Hematopoietic multipotent progenitor cell (in vitro differentiated cells): ENCODE measurements at regions not wholly inside any gene's neighbourhood (a gene's known extent, or its start where the extent isn't known, plus 50 kb on each side); places are given as distances from the start of the nearest gene placed in this dataset.

Experiments used
- DNase-seq, 3 donors: peaks; one replicate each; pipeline ENCODE4 v3.0.0-alpha.2; 2011 to 2015; ENCODE audit warnings: low read depth in 2 of 3, low spot score in 2 of 3

DNA sequence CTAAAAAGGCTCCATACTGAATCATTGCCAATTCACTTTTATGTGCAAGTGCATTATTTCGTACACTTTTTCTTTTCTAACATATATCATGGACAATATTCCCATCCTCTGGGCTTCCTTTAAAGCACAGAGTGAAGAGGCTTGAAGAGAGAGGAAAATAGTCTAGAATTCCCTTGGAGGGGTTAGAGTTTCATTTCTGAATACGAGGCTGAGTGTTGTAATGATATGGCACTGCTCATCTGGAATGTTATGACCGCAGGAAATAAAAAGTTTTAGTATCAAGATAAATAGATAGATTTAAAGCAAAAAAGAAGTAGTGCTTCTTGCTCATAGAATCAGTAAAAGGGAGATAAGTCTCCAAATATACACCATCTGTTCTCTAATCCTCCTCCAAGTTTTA, 412.3 kb upstream of the SLITRK1 start:
- no peak for DNase-seq

DNA sequence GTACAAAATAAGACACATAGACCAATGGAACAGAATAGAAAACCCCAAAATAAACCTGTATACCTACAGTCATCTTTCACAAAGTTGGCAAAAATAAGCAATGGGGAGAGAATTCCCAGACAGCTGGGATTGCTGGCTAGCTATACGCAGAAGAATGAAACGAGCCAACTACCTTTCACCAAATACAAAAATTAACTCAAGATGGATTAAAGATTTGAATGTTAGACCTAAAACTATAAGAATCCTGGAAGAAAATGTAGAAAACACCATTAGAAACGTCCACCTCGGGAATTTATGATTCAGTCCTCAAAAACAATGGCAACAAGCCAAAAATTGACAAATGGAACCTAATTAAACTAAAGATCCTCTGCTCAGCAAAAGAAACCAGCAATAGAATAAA, 408.1 kb upstream of the SLITRK1 start:
- DNase-seq: no peak

DNA sequence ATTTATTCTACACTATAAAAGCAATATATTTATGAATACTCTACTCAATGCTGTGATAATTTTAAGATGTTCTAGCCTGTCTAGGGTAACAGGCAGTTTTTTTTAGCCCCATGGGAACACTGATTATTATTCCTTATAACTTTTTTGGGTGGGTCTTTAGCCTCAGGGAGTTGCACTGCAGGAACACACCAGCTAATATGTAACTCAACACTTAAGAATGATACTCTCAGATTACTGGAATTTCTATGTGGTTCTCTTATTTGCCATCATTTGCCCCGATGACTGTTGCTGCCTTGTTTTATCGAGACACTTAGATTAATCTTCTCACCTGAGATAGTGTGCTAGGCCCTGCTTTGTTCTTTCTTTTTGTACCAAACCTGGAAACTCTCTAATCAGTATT, 396.9 kb upstream of the SLITRK1 start:
- DNase-seq: no peak

DNA sequence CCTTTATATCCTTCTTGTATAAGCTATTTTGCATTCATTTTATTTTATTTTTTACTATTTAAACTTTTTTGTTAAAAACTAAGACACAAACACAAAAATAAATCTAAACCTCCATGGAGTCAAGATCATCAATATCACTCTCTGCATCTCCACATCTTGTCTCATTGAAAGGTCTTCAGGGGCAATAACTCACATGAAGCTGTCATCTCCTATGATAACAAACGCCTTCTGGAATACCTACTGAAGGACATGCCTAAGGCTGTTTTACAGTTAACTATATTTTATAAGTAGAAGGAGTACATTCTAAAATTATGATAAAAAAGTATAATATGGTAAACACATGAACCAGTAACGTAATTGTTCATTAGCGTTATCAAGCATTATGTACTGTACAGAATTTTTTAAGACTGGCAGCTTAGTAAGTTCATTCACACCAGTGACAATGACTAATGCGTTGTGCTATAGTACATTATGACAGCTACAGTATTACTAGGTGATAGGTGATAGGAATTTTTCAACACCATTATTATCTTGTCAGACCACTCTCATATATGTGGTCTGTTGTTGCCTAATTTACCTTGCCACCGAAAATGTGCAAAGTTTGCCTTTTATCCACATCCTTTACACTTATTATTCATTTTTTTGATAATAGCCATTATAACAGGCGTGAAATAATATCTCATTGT, 390.7 kb upstream of the SLITRK1 start:
- no peak for DNase-seq

DNA sequence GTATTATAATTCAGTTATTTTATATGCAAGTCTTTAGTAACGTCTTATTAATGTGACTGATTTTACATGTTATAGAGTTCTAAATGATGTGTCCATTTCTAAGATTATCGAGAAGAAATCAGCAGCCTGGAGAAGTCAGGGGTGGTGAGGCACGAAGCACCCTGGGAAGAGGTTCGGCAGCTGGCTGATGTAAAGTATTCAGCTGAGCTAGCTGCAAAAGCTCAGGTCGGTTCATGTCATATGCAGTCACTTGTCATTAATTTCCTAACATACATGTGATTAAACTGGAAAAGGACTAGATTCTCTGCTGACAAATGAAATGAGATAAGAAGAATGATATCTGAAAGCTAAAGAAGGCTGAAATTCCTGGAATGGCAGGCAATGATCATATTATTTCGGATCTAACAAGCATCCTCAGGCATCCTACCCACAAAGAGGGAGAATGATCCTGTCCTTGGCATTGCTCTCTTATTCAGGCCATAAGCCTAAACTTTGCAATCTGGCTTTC, 383.0 kb upstream of the SLITRK1 start:
- DNase-seq: no peak

DNA sequence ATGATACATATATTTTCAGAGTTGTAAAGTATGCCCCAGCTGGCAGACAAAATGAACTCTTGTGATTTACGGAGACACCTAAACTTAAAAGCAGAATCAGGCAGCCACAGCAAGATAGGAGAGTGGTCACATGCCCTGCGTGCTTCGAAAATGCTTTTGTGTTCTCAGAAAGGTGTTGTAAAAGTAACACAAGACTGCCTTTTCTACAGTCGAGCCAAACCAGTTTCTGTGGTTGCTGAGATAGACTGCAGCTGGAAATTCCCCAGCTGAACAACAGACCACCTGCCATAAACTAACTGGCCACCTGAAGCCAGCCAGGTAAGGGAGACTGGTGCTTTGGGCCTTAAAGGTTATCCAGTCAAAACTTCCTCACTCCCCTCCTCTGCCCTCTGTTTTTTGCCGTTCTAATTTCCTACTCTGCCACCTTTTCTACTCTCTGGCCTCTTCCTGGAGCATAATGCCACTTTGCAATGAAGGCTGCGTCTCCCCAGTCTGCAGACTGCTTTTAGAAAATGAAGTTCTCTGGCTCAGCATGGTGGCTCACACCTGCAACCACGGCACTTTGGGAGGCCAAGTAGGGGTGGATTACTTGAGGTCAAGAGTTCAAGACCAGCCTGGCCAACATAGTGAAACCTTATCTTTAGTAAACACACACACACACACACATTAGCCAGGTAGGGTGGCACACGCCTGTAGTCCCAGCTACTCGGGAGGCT, 381.2 kb upstream of the SLITRK1 start:
- no peak for DNase-seq

DNA sequence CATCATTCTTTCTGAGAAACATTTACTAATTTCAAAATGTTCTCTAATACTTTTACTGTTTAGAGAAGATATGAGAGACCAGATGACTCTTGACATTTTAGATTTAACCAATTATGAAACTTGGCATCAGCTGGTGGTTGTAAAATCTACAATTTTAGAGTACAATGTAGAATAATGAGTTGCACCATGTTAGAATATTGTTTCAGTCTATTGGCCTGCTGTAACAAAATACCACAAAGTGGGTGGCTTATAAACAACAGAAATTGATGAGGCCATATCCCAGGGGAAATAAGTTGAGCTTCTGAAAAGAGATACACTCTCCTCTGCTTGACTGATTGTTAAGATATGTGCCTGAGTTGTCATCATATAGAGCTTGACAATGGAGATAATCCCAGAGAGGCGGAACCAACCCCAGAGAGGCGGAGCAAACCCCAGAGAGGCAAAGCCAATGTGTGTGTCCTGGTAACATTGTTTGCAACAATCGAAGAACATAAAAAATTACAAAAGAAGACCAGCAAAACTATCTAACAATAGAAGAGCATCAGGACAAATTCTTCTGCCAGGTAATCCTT, 373.0 kb upstream of the SLITRK1 start:
- DNase-seq: no peak

DNA sequence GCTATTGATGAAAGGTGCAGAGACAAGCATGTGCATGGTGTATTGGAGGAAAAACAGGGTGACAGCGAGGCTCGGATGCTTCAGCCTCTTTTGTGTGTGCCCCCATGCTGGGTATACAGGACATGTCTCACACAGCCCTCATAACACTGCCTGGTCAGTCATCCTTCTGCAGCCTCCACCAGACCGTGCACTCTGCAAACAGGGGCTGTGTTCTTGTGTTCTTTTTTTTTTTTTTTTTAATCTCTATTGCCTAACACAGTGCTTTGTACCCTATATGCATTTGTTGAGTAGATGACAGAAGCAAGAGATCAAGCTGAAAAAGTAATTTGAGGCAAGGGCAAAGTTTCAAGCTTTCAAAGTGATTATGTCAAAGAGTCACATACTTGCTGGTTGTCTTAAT, 367.2 kb upstream of the SLITRK1 start:
- DNase-seq: no peak

DNA sequence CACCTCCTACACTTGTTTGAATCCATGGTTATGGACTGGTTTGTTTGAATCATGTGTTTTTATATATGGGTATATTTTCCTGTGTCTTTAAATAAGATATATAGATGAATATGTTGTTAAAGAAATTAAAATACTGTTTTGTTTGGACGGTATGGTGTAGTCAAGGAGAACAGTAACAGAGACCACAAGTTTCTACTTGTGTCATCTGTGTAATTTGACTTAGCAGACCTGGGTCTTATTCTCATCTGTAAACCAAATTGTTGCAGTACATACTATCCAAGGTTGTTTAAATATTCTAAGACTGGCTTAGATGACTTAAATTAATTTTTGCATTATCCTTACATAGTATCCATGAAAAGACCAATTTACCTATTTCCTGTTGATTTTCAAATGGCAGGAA, 361.1 kb upstream of the SLITRK1 start:
- no peak for DNase-seq

DNA sequence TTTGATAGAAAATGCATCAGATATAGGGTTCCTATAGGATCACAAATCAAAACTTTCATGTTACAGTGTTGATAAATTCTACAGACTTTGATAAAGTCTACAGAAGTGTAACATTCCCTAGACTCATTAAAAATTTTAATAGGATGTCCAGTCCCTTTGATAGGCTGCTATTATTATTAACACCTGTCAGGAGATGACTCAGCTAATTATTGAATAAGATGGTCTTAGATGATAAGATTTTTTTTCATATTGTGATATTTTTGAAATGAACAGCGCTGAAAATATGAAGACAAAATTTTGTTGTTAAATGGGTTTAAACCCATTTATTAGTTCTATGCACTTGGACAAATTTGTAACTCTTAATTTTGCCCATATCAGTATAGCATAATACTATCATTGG, 356.8 kb upstream of the SLITRK1 start:
- DNase-seq: no peak

DNA sequence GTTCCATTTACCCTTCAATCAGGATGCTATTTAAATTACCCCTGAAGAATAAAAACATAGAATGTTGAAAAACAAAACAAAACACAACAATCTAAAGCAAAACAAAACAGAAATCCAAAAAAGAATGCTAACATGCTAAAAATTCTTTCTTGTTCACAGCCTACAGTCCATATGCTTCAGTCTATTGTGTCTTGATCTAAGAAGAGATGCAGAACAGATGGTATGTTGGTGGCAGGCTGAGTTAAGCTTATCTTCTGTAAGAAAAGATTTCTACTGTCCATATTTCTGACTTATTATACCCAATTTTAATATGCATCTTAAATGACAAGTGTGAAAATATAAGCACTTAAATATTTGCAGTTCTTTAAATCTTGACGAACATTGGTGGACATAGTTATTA, 356.1 kb upstream of the SLITRK1 start:
- no peak for DNase-seq

DNA sequence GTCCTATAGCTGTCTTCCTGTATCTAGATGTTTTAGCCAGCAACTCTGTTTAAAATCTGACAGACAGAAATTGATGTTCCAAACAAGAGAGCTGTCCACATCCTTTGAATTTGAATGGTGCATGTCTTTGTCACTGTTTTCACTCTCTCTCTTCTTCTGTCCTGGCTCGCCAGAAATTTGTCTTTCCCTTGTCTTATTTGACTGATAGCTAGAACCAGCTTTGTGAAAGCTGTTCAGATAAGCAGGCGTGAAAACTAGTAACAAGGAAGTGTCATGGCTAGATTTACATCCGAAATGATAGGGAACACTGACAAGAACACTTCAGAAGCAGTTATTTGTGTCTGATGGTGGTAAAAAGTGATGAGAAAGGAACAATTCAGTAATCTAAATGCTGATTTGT, 354.9 kb upstream of the SLITRK1 start:
- DNase-seq: peak in 1 of 3 donors; percentile 37

DNA sequence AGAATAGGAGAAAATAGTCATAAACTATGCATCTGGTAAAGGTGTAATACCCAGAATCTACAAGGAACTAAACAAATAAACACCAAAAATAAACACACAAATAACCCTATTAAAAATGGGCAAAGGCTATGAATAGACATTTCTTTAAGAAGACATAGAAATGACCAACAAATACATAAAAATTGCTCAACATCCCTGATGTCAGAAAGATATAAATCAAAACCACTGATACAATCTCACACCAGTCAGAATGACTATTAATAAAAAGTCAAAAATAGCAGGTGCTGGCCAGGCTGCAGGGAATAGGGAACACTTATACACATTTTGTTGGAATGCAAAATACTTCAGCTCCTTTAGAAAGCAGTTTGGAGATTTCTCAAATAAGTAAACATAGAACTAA, 352.1 kb upstream of the SLITRK1 start:
- DNase-seq: peak in 1 of 3 donors; percentile 1

DNA sequence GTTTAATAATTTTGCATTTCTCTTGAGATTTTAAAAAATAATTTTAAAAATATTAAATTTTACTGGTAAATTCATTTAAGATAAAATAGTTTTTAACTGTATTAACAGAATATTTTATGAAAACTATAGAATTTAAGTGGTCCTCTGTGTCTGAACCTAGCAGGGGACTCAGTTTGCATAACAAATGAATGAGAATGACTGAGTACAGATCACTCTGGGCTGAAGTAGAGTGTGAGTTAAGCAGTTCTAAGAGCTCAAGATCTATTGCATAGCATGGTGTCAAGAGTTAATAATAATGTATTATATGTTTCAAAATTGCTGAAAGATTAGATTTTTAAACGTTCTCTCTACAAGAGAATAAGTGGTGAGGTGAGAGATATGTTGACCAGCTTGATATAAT, 348.3 kb upstream of the SLITRK1 start:
- no peak for DNase-seq

DNA sequence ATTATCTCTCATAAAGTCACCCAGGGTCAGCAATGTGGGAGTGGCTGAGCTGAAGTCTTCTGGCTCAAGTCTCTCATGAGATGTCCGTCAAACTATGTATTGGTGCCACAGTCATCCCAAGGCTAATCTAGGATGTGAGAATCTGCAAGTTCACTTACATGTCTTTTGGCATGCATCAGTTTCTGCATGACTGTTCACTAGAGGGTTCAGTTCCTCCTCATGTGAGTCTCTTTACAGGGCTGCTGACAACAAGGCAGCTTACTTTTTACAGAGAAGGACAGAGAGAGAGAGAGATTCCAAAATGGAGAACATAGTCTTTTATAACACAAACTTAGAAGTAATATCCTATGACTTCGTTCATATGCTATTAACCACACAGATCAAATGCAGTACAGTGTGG, 328.8 kb upstream of the SLITRK1 start:
- no peak for DNase-seq

DNA sequence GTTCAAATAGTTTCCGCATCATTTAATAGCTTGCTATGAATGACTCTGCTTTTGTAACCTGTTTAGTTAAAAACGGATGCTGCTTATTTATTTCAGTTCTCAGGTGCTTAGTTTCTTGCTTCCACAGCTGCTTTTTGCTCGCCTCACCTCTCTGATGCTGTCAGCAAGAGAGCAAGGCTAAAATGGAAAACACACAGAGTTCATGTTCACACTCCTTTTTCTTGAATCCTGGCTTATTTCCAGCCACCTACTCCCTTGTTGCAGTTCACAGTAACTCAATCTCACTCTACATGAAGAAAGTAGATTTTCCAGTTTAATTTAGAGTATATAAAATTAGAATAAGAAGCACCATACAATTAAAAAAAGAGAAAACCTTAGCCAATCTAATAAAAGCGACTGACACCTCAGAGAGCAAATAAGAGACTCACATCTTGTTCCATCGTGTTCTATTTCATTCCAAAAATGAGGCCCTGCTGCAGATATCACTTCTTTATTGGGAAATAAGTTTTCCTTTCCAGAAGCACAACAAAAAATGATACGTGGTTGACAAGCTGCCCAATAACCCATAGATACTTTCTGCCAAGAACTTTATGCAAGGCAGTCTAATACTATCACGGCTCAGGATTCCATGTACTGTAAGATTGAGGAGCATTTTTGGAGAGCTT, 326.1 kb upstream of the SLITRK1 start:
- DNase-seq: no peak

DNA sequence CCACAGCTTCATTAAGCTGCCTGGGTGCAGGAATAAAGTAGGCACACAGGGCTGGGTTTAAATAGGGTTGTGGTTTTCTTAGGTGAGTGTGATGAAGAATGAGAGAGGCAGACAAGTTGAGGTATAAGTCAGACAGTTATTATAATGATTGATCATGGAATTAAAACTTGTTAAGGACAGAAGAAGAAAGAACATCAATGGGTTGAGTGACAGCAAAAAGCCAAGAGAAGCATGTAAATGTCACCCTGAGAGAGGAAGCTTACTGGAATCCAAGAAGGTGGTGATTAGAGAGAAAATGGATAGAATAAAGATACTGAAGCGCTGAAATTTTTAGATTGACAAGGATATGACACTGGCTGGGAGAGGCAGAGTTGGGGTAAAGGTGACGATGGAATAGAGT, 325.2 kb upstream of the SLITRK1 start:
- DNase-seq: no peak

DNA sequence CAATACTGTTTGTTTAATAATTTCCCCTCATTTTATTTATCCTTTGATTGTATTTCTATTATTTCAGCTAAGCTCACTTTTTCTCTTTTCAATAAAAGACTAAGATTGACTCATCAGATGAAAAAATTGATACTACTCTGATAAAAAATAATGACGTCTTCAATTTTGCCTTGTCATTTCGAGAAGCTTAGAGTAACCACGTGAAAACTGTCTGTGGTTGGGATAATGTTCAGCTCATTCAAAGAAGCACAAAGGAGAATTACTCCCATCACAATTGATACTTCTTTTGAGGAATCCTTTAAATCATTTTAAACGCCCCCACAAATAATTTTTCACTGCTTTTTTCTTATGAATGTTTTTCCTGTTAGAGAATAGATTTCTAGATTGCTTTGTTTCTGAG, 318.7 kb upstream of the SLITRK1 start:
- DNase-seq: no peak

DNA sequence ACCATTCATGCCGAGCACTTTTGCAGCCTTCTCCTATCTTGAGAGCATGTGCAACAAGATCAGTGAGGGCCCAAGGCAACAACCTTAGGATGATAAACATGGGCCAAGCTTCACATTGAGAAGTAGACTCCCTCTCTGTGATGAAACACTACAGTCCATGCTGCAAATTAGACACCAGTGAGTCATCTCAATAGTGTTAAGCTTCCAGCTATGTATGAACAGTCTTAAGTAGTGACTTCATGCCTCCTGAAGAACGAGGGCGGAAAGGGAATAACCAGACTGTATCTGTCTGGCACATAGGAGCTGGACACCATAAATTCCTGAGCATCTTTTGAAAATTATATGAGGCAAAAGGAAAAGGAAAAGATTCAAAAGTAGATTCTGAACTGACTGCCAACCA, 309.9 kb upstream of the SLITRK1 start:
- no peak for DNase-seq

DNA sequence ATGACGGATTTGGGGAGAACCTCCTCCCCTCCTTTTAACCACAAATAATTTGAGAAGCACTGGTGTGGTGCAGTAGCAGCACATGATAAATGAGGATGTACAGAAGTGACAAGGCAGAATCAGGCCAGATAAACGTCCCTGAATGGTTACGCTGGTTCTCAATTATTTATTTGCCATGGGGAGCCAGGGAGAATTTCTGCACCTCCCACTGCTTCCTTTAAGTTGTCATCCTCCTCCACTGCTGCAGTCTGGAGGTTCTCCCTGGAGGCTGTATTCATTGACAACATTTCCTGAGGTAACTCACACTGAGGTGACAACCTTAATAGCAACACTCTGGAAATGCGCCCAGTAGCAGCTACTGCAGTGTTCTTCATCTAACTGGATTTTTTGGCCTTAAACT, 308.9 kb upstream of the SLITRK1 start:
- DNase-seq: peak in 1 of 3 donors; percentile 3

DNA sequence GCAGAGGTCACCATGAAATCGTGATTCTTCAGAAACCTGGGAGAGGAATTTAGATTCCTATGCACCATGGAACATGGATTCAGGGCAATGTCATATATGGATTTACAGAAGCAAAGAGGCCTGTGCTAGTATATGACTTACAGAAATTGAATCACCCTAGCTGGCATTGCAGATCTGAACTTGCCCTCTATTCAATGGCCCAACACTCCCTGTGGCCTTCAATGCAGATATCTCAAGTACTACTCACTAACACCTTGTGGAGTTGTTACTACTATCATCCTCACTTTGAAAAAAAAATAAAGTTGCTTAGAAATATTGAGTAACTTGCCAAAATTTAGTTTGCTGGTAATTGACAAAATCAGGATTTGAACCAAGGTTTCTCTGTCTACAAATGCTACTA, 305.4 kb upstream of the SLITRK1 start:
- DNase-seq: no peak
